Transverse colon (tissue), 4 donors: ENCODE measurements at regions not wholly inside any gene's neighbourhood (a gene's known extent, or its start where the extent isn't known, plus 50 kb on each side); places are given as distances from the start of the nearest gene placed in this dataset.

ENCODE experiments used
- DNase-seq: peaks from one replicate; pipeline ENCODE4 v3.0.0-alpha.2; 2019
- H3K27ac ChIP-seq, 4 donors: fragments of 200-600 bp; sonication (generic); 2 replicates each; pipeline ENCODE4 v1.5.1; 2016 to 2018; ENCODE audit warnings: inconsistent platforms in 4 of 4
- H3K27me3 ChIP-seq: fragments of 200-600 bp; sonication (generic); 2 replicates; pipeline ENCODE4 v1.5.1; 2017; ENCODE audit warnings: inconsistent platforms
- H3K36me3 ChIP-seq, 4 donors: fragments of 200-600 bp; sonication (generic); 2 replicates each; pipeline ENCODE4 v1.5.1; 2017 to 2019; ENCODE audit warnings: inconsistent platforms in 4 of 4
- H3K4me1 ChIP-seq, 4 donors: fragments of 200-600 bp; sonication (generic); 2 replicates each; pipeline ENCODE4 v1.5.1; 2017 to 2020; ENCODE audit warnings: inconsistent platforms in 4 of 4
- H3K4me3 ChIP-seq, 4 donors: fragments of 200-600 bp; sonication (generic); 1 replicate in 1 of 4; 2 replicates in 3 of 4; pipeline versions ENCODE4 v1.5.1 to v1.6.1; 2017 to 2019; ENCODE audit warnings: inconsistent platforms in 4 of 4
- H3K9me3 ChIP-seq, 2 donors: fragments of 200-600 bp; sonication (generic); 2 replicates each; pipeline ENCODE4 v1.5.1; 2017 to 2019; ENCODE audit warnings: inconsistent platforms in 2 of 2
- EP300 ChIP-seq: sonication (generic); formaldehyde crosslinking; IDR thresholded peaks from one replicate; pipeline ENCODE4 v1.6.1; 2017; ENCODE audit warnings: antibody characterized with exemption, low read depth
- POLR2A ChIP-seq: fragments of 450-650 bp; IDR thresholded peaks from one replicate; pipeline ENCODE4 v1.6.1; 2016; ENCODE audit warnings: antibody characterized with exemption, mild to moderate bottlenecking, moderate library complexity
- POLR2AphosphoS5 ChIP-seq, 3 donors: sonication (generic); formaldehyde crosslinking; IDR thresholded peaks; one replicate each; pipeline ENCODE4 v1.6.1; 2016; ENCODE audit warnings: antibody characterized with exemption in 3 of 3
- WGBS, 2 donors: methylation state at CpG; one replicate each; pipeline ENCODE4 v1.1.5; 2018; ENCODE audit warnings: low coverage in 1 of 2; 5-methylcytosine and 5-hydroxymethylcytosine counted together
- in situ Hi-C, 4 donors: fragments of 200-750 bp; cut with MboI; loops; one replicate each; pipeline versions ENCODE4 v1.15.0 to v1.15.1; 2017; ENCODE audit warnings: low sequenced_read_pairs in 3 of 4, low pct_ligation_motif_present in 1 of 4, low pct_unique_long_range_greater_than_20kb in 1 of 4
- intact Hi-C: fragments of 100-400 bp; cut with DNase I; formaldehyde crosslinking; loops from one replicate; pipeline ENCODE4 v1.15.1; 2023; ENCODE audit warnings: low total_unique reads
- TF ChIP-seq, protein P1 (sequence below), 5 experiments: fragments of 200-600 bp in 3 of 5; fragments of 450-650 bp in 2 of 5; sonication (generic) in 3 of 5; IDR thresholded peaks; 1 replicate in 2 of 5; 2 replicates in 3 of 5; pipeline ENCODE4 v1.5.1; 2016 to 2017; ENCODE audit warnings: antibody characterized with exemption in 5 of 5, inconsistent platforms in 3 of 5, mild to moderate bottlenecking in 2 of 5, moderate library complexity in 1 of 5

DNA sequence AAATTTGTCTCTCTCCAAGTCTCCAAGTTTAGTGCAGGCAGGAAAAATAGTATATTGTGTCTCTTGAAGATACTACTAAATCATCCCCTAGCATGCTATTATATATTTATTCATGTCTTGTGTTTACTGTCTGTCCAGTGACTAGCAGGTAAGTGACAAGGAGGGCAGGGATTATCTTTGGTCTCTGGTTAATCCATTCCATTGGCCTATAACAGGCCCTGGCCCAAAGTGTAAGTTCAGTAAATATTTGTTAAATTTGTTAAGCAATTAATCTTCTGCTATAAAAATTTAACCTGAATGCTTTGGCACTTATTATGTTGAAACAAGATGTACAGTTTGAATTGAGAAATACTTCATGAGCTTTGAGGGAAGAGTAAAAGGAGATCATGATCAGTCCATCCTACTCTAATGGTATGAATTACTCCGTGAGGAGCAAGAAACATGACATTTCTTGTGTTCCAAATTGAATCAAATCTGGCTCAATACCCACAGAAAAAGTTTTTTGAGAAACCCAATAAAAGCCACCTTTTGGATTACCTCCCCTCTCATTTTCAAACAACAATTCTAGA lies 219.7 kb downstream of the DTWD2 start:
- intact Hi-C loops = no loop called here
- Histone ChIP-seq H3K9me3 (no peaks in the 10 kb centered on the region), H3K27me3 (no peaks in the 10 kb centered on the region), H3K4me1 (no peaks in the 10 kb centered on the region), H3K36me3 (no peaks in the 10 kb centered on the region), H3K4me3 (no peak overlapping the region), H3K27ac (no peak overlapping the region)
- TF ChIP-seq POLR2AphosphoS5 (IDR thresholded peaks at IDR 0.05) (no peak), EP300 (no peak), POLR2A (no peak)
- TF ChIP-seq, protein P1, sequence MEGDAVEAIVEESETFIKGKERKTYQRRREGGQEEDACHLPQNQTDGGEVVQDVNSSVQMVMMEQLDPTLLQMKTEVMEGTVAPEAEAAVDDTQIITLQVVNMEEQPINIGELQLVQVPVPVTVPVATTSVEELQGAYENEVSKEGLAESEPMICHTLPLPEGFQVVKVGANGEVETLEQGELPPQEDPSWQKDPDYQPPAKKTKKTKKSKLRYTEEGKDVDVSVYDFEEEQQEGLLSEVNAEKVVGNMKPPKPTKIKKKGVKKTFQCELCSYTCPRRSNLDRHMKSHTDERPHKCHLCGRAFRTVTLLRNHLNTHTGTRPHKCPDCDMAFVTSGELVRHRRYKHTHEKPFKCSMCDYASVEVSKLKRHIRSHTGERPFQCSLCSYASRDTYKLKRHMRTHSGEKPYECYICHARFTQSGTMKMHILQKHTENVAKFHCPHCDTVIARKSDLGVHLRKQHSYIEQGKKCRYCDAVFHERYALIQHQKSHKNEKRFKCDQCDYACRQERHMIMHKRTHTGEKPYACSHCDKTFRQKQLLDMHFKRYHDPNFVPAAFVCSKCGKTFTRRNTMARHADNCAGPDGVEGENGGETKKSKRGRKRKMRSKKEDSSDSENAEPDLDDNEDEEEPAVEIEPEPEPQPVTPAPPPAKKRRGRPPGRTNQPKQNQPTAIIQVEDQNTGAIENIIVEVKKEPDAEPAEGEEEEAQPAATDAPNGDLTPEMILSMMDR (IDR thresholded peaks at IDR 0.05) = no peak
- in situ Hi-C loops = no loop called here
- no peak for DNase-seq
- WGBS, 2 donors = 65 to 75% methylated on average over 1 of the region's 1 CpG

GRCh38 chr5:118762291-118762690 lies 226.1 kb downstream of the DTWD2 start:
- Histone ChIP-seq H3K27ac (no peak overlapping the region), H3K27me3 (no peaks in the 10 kb centered on the region), H3K4me1 (no peaks in the 10 kb centered on the region), H3K36me3 (no peaks in the 10 kb centered on the region), H3K4me3 (no peak overlapping the region), H3K9me3 (no peaks in the 10 kb centered on the region)
- in situ Hi-C loops = no loop called here
- DNase-seq = no peak
- TF ChIP-seq POLR2AphosphoS5 (IDR thresholded peaks at IDR 0.05) (no peak), EP300 (no peak), POLR2A (no peak)
- TF ChIP-seq, protein P1 (IDR thresholded peaks at IDR 0.05) = no peak
- intact Hi-C loops = no loop called here
- 100% methylated on average over 4 of the region's 4 CpGs; no CpG with 5 or more reads in 1 of the 2 donors for WGBS, 2 donors

GRCh38 chr5:118761814-118762213 lies 226.5 kb downstream of the DTWD2 start:
- DNase-seq = no peak
- intact Hi-C loops (no loop called here), in situ Hi-C loops (no loop called here)
- TF ChIP-seq, protein P1 (IDR thresholded peaks at IDR 0.05) = no peak
- no peak for TF ChIP-seq POLR2AphosphoS5 (IDR thresholded peaks at IDR 0.05)
- no peak for TF ChIP-seq POLR2A
- TF ChIP-seq EP300 = no peak
- Histone ChIP-seq H3K4me1 (no peaks in the 10 kb centered on the region), H3K27ac (no peak overlapping the region), H3K9me3 (no peaks in the 10 kb centered on the region), H3K36me3 (no peaks in the 10 kb centered on the region), H3K27me3 (no peaks in the 10 kb centered on the region), H3K4me3 (no peak overlapping the region)
- 89 to 90% methylated on average over 2 to 4 of the region's 4 CpGs for WGBS, 2 donors

DNA sequence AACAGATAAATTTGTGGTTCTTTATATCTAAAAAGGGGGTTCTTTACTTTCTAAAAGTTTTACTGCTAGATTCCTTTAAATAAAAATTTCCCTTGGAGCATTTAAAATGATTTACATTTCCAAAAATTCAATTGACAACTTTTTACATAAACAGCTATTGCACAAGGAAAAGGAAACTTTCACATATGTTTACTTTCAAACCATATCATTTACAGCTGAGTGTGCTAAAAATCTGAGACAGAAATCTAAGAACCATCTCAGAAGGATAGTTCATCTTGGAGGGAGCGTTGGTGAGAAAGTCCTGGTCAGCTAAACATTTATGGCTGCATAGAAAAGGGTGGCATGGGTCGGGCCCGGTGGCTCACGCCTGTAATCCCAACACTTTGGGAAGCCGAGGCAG lies 235.4 kb downstream of the DTWD2 start:
- H3K27ac ChIP-seq = no peak overlapping the region
- H3K4me1 ChIP-seq = no peaks in the 10 kb centered on the region
- 80 to 81% methylated on average over 4 to 5 of the region's 5 CpGs for WGBS, 2 donors
- no peaks in the 10 kb centered on the region for H3K36me3 ChIP-seq
- no peaks in the 10 kb centered on the region for H3K9me3 ChIP-seq
- intact Hi-C loops = no loop called here
- H3K27me3 ChIP-seq = no peaks in the 10 kb centered on the region
- no peak for DNase-seq
- H3K4me3 ChIP-seq = no peak overlapping the region
- no peak for TF ChIP-seq POLR2A
- no peak for TF ChIP-seq EP300
- TF ChIP-seq, protein P1 (IDR thresholded peaks at IDR 0.05) = no peak
- no peak for TF ChIP-seq POLR2AphosphoS5 (IDR thresholded peaks at IDR 0.05)
- in situ Hi-C loops = no loop called here
